ENCODE measurements at regions not wholly inside any gene's neighbourhood (a gene's known extent, or its start where the extent isn't known, plus 50 kb on each side); places are given as distances from the start of the nearest gene placed in this dataset.

GRCh38 chrX:40933132-40933705 is 152.0 kb upstream of the USP9X start:
- Histone ChIP-seq H3K4me3 (peak overlapping the region; percentile 26), H3K27ac (peak overlapping the region; percentile 73), H3K9me3 (no peaks in the 10 kb centered on the region), H3K36me3 (no peaks in the 10 kb centered on the region), H3K27me3 (no peaks in the 10 kb centered on the region), H3K4me1 (peaks cover 4% of the 10 kb centered on the region)
- intact Hi-C loops (cut with DNase I): no loop called here
- DNase-seq (no peak), ATAC-seq (no peak)
- no peak for TF ChIP-seq CTCF (IDR thresholded peaks at IDR 0.05)

- intact Hi-C loops (cut with DNase I): no loop called here
- no peak for DNase-seq
- H3K4me3 ChIP-seq: peak overlapping the region; percentile 26
- H3K36me3 ChIP-seq: no peaks in the 10 kb centered on the region
- no peaks in the 10 kb centered on the region for H3K27me3 ChIP-seq
- no peak for TF ChIP-seq CTCF (IDR thresholded peaks at IDR 0.05)
- peak overlapping the region; percentile 73 for H3K27ac ChIP-seq
- no peaks in the 10 kb centered on the region for H3K9me3 ChIP-seq
- peak; percentile 79 for ATAC-seq
- H3K4me1 ChIP-seq: peaks cover 4% of the 10 kb centered on the region
Observed at GRCh38 chrX:40933706-40934425, 151.4 kb upstream of the USP9X start.

GRCh38 chrX:40936827-40937226 is 148.4 kb upstream of the USP9X start:
- Histone ChIP-seq H3K4me3 (no peak overlapping the region), H3K36me3 (no peaks in the 10 kb centered on the region), H3K9me3 (no peaks in the 10 kb centered on the region), H3K27ac (no peak overlapping the region), H3K4me1 (peaks cover 4% of the 10 kb centered on the region), H3K27me3 (no peaks in the 10 kb centered on the region)
- TF ChIP-seq CTCF (IDR thresholded peaks at IDR 0.05): no peak
- no peak for ATAC-seq
- DNase-seq: no peak
- intact Hi-C loops (cut with DNase I): no loop called here

GRCh38 chrX:40938423-40938822 is 146.8 kb upstream of the USP9X start:
- TF ChIP-seq CTCF (IDR thresholded peaks at IDR 0.05): no peak
- intact Hi-C loops (cut with DNase I): no loop called here
- H3K27ac ChIP-seq: no peak overlapping the region
- DNase-seq (no peak), ATAC-seq (no peak)
- no peaks in the 10 kb centered on the region for H3K36me3 ChIP-seq
- peaks cover 4% of the 10 kb centered on the region for H3K4me1 ChIP-seq
- no peak overlapping the region for H3K4me3 ChIP-seq
- H3K9me3 ChIP-seq: no peaks in the 10 kb centered on the region
- no peaks in the 10 kb centered on the region for H3K27me3 ChIP-seq

GRCh38 chrX:40943093-40943641 is 142.1 kb upstream of the USP9X start:
- intact Hi-C loops (cut with DNase I): no loop called here
- H3K27me3 ChIP-seq: no peaks in the 10 kb centered on the region
- no peak for TF ChIP-seq CTCF (IDR thresholded peaks at IDR 0.05)

More at GRCh38 chrX:40943093-40943641, 142.1 kb upstream of the USP9X start:
- H3K4me3 ChIP-seq: no peak overlapping the region
- H3K9me3 ChIP-seq: no peaks in the 10 kb centered on the region
- ATAC-seq (no peak), DNase-seq (no peak)
- H3K36me3 ChIP-seq: no peaks in the 10 kb centered on the region
- peaks cover 3% of the 10 kb centered on the region for H3K4me1 ChIP-seq
- H3K27ac ChIP-seq: no peak overlapping the region

All from upper lobe of right lung (tissue), 1 donor.